SU-DHL-6 (cell line): ENCODE measurements at regions not wholly inside any gene's neighbourhood (a gene's known extent, or its start where the extent isn't known, plus 50 kb on each side); places are given as distances from the start of the nearest gene placed in this dataset.

Experiments used
- H2AFZ ChIP-seq: fragments of 200-600 bp; sonication (generic); 2 replicates; pipeline ENCODE4 v1.6.1; 2014; ENCODE audit warnings: low read depth, mild to moderate bottlenecking, moderate library complexity, mixed read lengths, antibody characterized with exemption, low read length; ENCODE audit not compliant: severe bottlenecking
- H3F3A ChIP-seq: fragments of 200-600 bp; shearing (Covaris generic); 2 replicates; pipeline ENCODE4 v1.6.0; 2016; ENCODE audit warnings: antibody characterized with exemption, mild to moderate bottlenecking; ENCODE audit not compliant: insufficient read depth
- H3K27ac ChIP-seq: fragments of 200-600 bp; sonication (generic); 2 replicates; pipeline ENCODE4 v1.5.1; 2016; ENCODE audit warnings: low read depth, mild to moderate bottlenecking, low read length, moderate library complexity, mixed read lengths
- H3K27me3 ChIP-seq: fragments of 200-600 bp; sonication (generic), shearing (Covaris generic); 2 replicates; pipeline ENCODE4 v1.6.0; 2014; ENCODE audit warnings: mild to moderate bottlenecking, low read length
- H3K36me3 ChIP-seq: fragments of 200-600 bp; sonication (generic); 2 replicates; pipeline ENCODE4 v1.6.1; 2014; ENCODE audit warnings: mild to moderate bottlenecking, low read length, mixed read lengths
- H3K4me2 ChIP-seq: fragments of 300-600, 200-600 bp; shearing (Covaris generic), sonication (generic); 2 replicates; pipeline ENCODE4 v1.6.0; 2014; ENCODE audit warnings: low read length, low read depth, mild to moderate bottlenecking; ENCODE audit not compliant: poor library complexity, severe bottlenecking
- H3K4me3 ChIP-seq: fragments of 200-600 bp; sonication (generic); 2 replicates; pipeline ENCODE4 v1.5.1; 2014; ENCODE audit warnings: antibody characterized with exemption, low read length, mild to moderate bottlenecking, mixed read lengths; ENCODE audit not compliant: insufficient read depth, poor library complexity, severe bottlenecking
- H3K79me2 ChIP-seq: fragments of 200-600 bp; sonication (generic); 2 replicates; pipeline ENCODE4 v1.6.1; 2014; ENCODE audit warnings: mild to moderate bottlenecking, low read length, moderate library complexity; ENCODE audit not compliant: insufficient read depth
- H3K9ac ChIP-seq: fragments of 200-600 bp; sonication (generic); 2 replicates; pipeline ENCODE4 v1.7.0; 2014; ENCODE audit warnings: mild to moderate bottlenecking, low read length
- H3K9me2 ChIP-seq: fragments of 200-600 bp; sonication (generic); replicated peaks from 2 replicates; pipeline ENCODE4 v1.6.1; 2014; ENCODE audit warnings: low read length; ENCODE audit not compliant: insufficient read depth
- H3K9me3 ChIP-seq: fragments of 200-600 bp; sonication (generic); 2 replicates; pipeline ENCODE4 v1.6.1; 2014; ENCODE audit warnings: low read length, mixed read lengths; ENCODE audit not compliant: insufficient read depth
- H4K20me1 ChIP-seq: fragments of 200-600 bp; sonication (generic); 2 replicates; pipeline ENCODE4 v1.6.1; 2014; ENCODE audit warnings: low read depth, mild to moderate bottlenecking, antibody characterized with exemption, low read length, moderate library complexity, mixed read lengths
- EZH2phosphoT487 ChIP-seq: fragments of 200-600 bp; sonication (generic), shearing (Covaris generic); conservative IDR thresholded peaks from 2 replicates; pipeline ENCODE4 v1.6.1; 2018; ENCODE audit warnings: mild to moderate bottlenecking, antibody characterized with exemption, low read length, moderate library complexity, mixed read lengths
- TF ChIP-seq, protein P1 (sequence below): fragments of 200-600 bp; sonication (generic); IDR thresholded peaks from one replicate; pipeline ENCODE4 v1.5.1; 2017; ENCODE audit warnings: antibody characterized with exemption, mild to moderate bottlenecking, low read length, moderate library complexity; ENCODE audit not compliant: insufficient read depth, poor library complexity, severe bottlenecking

DNA sequence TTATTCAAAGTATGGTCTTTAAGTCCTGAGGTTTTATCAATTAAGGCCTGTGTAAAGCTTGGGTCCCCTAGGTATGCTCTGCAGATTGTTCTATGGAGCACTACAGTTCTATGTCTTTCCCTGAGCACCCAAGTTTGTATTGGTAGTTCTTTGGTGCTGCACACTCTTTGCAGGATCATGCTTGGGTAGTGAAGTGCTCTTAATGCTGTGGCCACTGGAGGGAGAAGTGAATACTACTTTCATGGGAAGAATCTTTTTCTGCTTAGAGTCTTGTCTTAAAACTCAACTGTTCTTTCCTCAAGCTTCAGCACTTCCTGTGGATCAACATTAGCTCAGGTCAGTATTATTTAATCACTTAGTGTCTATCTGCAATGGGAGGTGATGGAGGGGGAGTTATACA, 93.6 kb upstream of the CFAP20DC start:
- Histone ChIP-seq H3K27ac (no peak overlapping the region), H3K4me2 (no peak overlapping the region), H3F3A (no peaks in the 10 kb centered on the region), H3K9ac (no peak overlapping the region), H3K4me3 (no peak overlapping the region), H3K9me2 (no peaks in the 10 kb centered on the region), H3K27me3 (no peaks in the 10 kb centered on the region), H3K9me3 (no peaks in the 10 kb centered on the region), H3K79me2 (no peaks in the 10 kb centered on the region), H4K20me1 (no peaks in the 10 kb centered on the region), H3K36me3 (no peaks in the 10 kb centered on the region), H2AFZ (no peak overlapping the region)
- TF ChIP-seq, protein P1, sequence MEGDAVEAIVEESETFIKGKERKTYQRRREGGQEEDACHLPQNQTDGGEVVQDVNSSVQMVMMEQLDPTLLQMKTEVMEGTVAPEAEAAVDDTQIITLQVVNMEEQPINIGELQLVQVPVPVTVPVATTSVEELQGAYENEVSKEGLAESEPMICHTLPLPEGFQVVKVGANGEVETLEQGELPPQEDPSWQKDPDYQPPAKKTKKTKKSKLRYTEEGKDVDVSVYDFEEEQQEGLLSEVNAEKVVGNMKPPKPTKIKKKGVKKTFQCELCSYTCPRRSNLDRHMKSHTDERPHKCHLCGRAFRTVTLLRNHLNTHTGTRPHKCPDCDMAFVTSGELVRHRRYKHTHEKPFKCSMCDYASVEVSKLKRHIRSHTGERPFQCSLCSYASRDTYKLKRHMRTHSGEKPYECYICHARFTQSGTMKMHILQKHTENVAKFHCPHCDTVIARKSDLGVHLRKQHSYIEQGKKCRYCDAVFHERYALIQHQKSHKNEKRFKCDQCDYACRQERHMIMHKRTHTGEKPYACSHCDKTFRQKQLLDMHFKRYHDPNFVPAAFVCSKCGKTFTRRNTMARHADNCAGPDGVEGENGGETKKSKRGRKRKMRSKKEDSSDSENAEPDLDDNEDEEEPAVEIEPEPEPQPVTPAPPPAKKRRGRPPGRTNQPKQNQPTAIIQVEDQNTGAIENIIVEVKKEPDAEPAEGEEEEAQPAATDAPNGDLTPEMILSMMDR = no peak
- no peak for TF ChIP-seq EZH2phosphoT487

DNA sequence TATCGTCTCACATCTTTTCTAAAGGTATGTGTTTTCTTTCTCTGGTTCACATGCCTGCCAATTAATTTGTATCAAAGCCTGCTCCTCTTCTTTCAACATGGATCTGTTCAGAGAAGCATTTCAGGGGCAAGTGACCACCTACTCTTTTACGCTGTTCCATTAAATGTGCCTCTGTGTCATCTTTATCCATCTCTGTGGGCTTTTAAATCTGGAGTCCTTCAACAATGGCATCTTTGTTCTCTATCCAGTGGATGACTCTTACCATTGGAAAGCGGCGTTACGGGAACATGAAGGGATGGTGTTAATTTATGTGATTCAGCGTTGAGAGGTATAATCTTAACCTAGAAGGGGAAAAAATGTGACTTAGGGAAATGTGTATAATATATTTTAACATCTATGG, 92.7 kb upstream of the CFAP20DC start:
- Histone ChIP-seq H3F3A (no peaks in the 10 kb centered on the region), H3K4me2 (no peak overlapping the region), H3K79me2 (no peaks in the 10 kb centered on the region), H3K9me2 (no peaks in the 10 kb centered on the region), H2AFZ (peak overlapping the region; percentile 2), H3K9me3 (no peaks in the 10 kb centered on the region), H3K9ac (no peak overlapping the region), H3K27ac (no peak overlapping the region), H3K36me3 (no peaks in the 10 kb centered on the region), H3K27me3 (no peaks in the 10 kb centered on the region), H4K20me1 (no peaks in the 10 kb centered on the region), H3K4me3 (no peak overlapping the region)
- TF ChIP-seq EZH2phosphoT487 = no peak
- TF ChIP-seq, protein P1 = no peak

DNA sequence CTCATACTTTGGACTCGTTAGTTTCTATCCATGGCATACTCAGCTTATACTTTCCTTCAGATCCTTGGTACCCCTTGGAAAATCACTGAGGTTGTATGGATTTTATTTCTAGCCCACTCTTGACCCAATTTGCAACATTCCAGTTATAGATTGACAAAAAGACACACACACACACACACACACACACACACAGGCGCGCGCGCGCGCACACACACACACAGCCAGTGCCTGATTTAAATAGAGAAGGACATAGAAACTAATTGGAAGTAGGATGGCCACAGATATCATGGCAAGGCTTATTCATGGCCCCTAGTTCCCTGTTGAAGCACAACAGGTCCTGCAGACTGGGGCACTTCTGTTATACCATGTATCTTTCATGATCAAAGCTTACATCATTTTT, 89.1 kb upstream of the CFAP20DC start:
- TF ChIP-seq, protein P1 = no peak
- no peak for TF ChIP-seq EZH2phosphoT487
- no peaks in the 10 kb centered on the region for H4K20me1 ChIP-seq
- H3K36me3 ChIP-seq = no peaks in the 10 kb centered on the region
- no peaks in the 10 kb centered on the region for H3K27me3 ChIP-seq
- H3K9me3 ChIP-seq = no peaks in the 10 kb centered on the region
- H2AFZ ChIP-seq = no peak overlapping the region
- H3K4me3 ChIP-seq = no peak overlapping the region
- H3K4me2 ChIP-seq = no peak overlapping the region
- H3K9me2 ChIP-seq = no peaks in the 10 kb centered on the region
- H3K9ac ChIP-seq = no peak overlapping the region
- no peak overlapping the region for H3K27ac ChIP-seq
- no peaks in the 10 kb centered on the region for H3F3A ChIP-seq
- H3K79me2 ChIP-seq = no peaks in the 10 kb centered on the region
